ENCODE measurements at regions not wholly inside any gene's neighbourhood (a gene's known extent, or its start where the extent isn't known, plus 50 kb on each side); places are given as distances from the start of the nearest gene placed in this dataset.

- no peaks in the 10 kb centered on the region for H3K36me3 Mint-ChIP-seq (ENCODE audit: unreplicated experiment)
- no peaks in the 10 kb centered on the region for H3K9me3 Mint-ChIP-seq (ENCODE audit: unreplicated experiment)
- DNase-seq (ENCODE audit: extremely low spot score, unreplicated experiment): no peak
- no peak overlapping the region for H3K27ac Mint-ChIP-seq (ENCODE audit: unreplicated experiment)
- H3K4me3 Mint-ChIP-seq (ENCODE audit: unreplicated experiment): no peak overlapping the region
- H3K4me1 Mint-ChIP-seq (ENCODE audit: unreplicated experiment): peaks cover 19% of the 10 kb centered on the region
- TF ChIP-seq, protein P1, sequence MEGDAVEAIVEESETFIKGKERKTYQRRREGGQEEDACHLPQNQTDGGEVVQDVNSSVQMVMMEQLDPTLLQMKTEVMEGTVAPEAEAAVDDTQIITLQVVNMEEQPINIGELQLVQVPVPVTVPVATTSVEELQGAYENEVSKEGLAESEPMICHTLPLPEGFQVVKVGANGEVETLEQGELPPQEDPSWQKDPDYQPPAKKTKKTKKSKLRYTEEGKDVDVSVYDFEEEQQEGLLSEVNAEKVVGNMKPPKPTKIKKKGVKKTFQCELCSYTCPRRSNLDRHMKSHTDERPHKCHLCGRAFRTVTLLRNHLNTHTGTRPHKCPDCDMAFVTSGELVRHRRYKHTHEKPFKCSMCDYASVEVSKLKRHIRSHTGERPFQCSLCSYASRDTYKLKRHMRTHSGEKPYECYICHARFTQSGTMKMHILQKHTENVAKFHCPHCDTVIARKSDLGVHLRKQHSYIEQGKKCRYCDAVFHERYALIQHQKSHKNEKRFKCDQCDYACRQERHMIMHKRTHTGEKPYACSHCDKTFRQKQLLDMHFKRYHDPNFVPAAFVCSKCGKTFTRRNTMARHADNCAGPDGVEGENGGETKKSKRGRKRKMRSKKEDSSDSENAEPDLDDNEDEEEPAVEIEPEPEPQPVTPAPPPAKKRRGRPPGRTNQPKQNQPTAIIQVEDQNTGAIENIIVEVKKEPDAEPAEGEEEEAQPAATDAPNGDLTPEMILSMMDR (IDR thresholded peaks at IDR 0.05): no peak
- H3K27me3 Mint-ChIP-seq (ENCODE audit: unreplicated experiment): peaks cover 31% of the 10 kb centered on the region
Measured at GRCh38 chr10:78405736-78406135, 372.1 kb downstream of the RPS24 start.

GRCh38 chr10:78406648-78407008, 373.0 kb downstream of the RPS24 start:
- DNase-seq (ENCODE audit: extremely low spot score, unreplicated experiment): no peak
- peaks cover 19% of the 10 kb centered on the region for H3K4me1 Mint-ChIP-seq (ENCODE audit: unreplicated experiment)
- H3K9me3 Mint-ChIP-seq (ENCODE audit: unreplicated experiment): no peaks in the 10 kb centered on the region
- H3K36me3 Mint-ChIP-seq (ENCODE audit: unreplicated experiment): no peaks in the 10 kb centered on the region
- H3K4me3 Mint-ChIP-seq (ENCODE audit: unreplicated experiment): no peak overlapping the region
- no peak overlapping the region for H3K27ac Mint-ChIP-seq (ENCODE audit: unreplicated experiment)
- TF ChIP-seq, protein P1 (IDR thresholded peaks at IDR 0.05): no peak
- peaks cover 31% of the 10 kb centered on the region for H3K27me3 Mint-ChIP-seq (ENCODE audit: unreplicated experiment)

DNA sequence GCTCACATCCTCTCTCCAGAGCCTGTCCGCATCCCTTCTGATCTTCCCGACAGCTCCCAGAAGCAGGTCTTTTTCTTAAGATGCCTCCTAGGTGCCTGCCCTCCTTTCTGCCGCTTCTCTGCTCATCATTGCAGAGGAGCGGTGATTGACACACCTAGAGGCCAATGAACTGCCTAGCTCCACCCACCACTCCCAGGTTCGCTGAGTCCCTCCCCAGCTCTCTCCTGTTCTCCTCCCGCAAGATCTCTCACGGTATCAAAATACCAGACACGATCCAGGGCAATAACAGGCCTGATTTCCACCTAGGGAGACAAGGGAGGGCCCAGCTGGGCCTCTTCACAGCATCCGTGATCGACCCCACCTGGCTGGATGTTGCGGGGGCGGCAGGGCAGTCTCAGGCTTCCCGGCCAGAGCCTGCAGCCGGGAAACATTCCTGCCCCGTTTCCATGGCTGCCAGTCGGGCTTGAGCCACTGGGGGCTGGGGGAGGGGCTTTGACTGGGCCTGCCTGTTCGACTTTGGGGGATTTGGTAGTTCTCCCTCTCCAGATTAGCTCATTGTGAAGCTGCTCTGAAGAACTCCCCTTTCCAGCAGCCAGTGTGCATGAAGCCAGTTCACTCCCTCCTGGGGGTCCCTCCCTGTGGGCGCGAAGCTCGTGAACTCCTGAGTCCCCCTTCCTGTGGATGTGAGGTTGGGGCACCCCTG, 373.5 kb downstream of the RPS24 start:
- Mint-ChIP-seq H3K4me1 (ENCODE audit: unreplicated experiment) (peaks cover 13% of the 10 kb centered on the region), H3K36me3 (ENCODE audit: unreplicated experiment) (no peaks in the 10 kb centered on the region), H3K4me3 (ENCODE audit: unreplicated experiment) (peak overlapping the region; percentile 52), H3K27me3 (ENCODE audit: unreplicated experiment) (peaks cover 31% of the 10 kb centered on the region), H3K27ac (ENCODE audit: unreplicated experiment) (no peak overlapping the region), H3K9me3 (ENCODE audit: unreplicated experiment) (no peaks in the 10 kb centered on the region)
- no peak for DNase-seq (ENCODE audit: extremely low spot score, unreplicated experiment)
- TF ChIP-seq, protein P1 (IDR thresholded peaks at IDR 0.05): no peak

DNA sequence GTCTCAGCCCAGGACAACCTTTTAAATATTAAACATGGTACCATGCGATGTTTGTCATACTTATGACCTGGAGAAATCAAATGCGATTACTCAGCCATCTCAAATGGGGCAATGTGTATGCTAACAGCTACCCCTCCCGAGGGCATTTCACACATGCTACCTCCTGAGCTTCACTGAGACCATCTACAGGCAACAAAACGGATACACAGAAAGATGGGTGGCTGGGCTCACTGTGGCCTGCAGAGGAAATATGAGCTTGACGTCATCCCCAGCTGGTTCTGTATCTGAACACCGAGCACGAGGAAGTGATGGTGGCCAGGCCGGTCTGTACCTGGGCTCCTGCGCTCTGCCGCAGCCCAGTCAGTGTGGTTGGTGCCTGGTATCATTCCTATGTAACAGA, 374.3 kb downstream of the RPS24 start:
- no peaks in the 10 kb centered on the region for H3K36me3 Mint-ChIP-seq (ENCODE audit: unreplicated experiment)
- H3K4me1 Mint-ChIP-seq (ENCODE audit: unreplicated experiment): peaks cover 12% of the 10 kb centered on the region
- H3K27ac Mint-ChIP-seq (ENCODE audit: unreplicated experiment): no peak overlapping the region
- TF ChIP-seq, protein P1 (IDR thresholded peaks at IDR 0.05): no peak
- no peaks in the 10 kb centered on the region for H3K9me3 Mint-ChIP-seq (ENCODE audit: unreplicated experiment)
- H3K4me3 Mint-ChIP-seq (ENCODE audit: unreplicated experiment): no peak overlapping the region
- H3K27me3 Mint-ChIP-seq (ENCODE audit: unreplicated experiment): peaks cover 34% of the 10 kb centered on the region
- DNase-seq (ENCODE audit: extremely low spot score, unreplicated experiment): no peak

DNA sequence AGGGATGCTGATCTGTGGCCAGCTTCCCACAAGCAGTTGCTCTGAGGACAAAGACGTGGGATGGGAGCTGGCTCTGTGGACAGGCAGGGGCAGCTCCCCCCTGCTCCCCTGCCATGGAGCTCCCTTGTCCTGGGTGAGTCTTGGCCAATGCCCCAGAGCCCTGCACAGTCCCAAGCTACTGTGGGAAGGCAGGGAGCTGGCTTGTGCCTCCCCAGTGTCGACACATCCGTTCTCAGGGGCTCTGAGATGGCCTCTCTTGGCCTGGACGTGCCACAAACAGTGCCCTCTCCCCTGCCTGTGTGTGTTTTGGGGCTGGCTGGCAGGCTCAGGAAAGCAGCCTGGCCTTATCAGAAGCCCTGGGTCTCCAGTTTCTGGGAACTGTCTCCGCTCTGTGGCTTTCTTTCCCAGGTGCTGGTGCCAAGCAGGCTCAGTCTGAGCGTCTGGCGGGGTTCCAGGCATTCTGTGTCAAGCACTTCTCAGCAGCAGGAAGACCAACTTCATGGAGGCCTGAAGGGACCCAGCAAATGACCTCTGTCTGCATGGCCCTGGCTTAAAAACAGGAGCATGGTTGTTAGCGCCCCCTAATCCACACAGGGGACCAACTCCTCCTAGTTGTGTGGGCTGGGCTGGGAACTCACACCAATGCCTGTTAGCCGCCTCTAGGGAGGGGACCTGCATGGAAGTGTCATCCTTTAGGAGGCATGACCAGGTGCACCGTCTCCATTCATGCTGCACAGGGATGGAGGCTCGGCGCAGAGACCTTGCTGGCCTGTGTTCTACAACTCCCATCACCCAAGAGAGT, 375.2 kb downstream of the RPS24 start:
- H3K27me3 Mint-ChIP-seq (ENCODE audit: unreplicated experiment): peaks cover 38% of the 10 kb centered on the region
- H3K36me3 Mint-ChIP-seq (ENCODE audit: unreplicated experiment): no peaks in the 10 kb centered on the region
- H3K27ac Mint-ChIP-seq (ENCODE audit: unreplicated experiment): no peak overlapping the region
- H3K9me3 Mint-ChIP-seq (ENCODE audit: unreplicated experiment): no peaks in the 10 kb centered on the region
- no peak overlapping the region for H3K4me3 Mint-ChIP-seq (ENCODE audit: unreplicated experiment)
- DNase-seq (ENCODE audit: extremely low spot score, unreplicated experiment): no peak
- TF ChIP-seq, protein P1 (IDR thresholded peaks at IDR 0.05): no peak
- H3K4me1 Mint-ChIP-seq (ENCODE audit: unreplicated experiment): peaks cover 12% of the 10 kb centered on the region
